ENCODE measurements at regions not wholly inside any gene's neighbourhood (a gene's known extent, or its start where the extent isn't known, plus 50 kb on each side); places are given as distances from the start of the nearest gene placed in this dataset.

- TF ChIP-seq, protein P1, sequence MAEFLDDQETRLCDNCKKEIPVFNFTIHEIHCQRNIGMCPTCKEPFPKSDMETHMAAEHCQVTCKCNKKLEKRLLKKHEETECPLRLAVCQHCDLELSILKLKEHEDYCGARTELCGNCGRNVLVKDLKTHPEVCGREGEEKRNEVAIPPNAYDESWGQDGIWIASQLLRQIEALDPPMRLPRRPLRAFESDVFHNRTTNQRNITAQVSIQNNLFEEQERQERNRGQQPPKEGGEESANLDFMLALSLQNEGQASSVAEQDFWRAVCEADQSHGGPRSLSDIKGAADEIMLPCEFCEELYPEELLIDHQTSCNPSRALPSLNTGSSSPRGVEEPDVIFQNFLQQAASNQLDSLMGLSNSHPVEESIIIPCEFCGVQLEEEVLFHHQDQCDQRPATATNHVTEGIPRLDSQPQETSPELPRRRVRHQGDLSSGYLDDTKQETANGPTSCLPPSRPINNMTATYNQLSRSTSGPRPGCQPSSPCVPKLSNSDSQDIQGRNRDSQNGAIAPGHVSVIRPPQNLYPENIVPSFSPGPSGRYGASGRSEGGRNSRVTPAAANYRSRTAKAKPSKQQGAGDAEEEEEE (CRISPR knock-in tag; IDR thresholded peaks at IDR 0.05; ENCODE audit: borderline replicate concordance) = no peak
- peak; percentile 63; the same call in 1 of the 2 replicates for TF ChIP-seq IRF2 (CRISPR knock-in tag; IDR thresholded peaks at IDR 0.05)
- peak; percentile 57 for TF ChIP-seq CBX1 (IDR thresholded peaks at IDR 0.05; ENCODE audit: low read depth)
- TF ChIP-seq, protein P2, sequence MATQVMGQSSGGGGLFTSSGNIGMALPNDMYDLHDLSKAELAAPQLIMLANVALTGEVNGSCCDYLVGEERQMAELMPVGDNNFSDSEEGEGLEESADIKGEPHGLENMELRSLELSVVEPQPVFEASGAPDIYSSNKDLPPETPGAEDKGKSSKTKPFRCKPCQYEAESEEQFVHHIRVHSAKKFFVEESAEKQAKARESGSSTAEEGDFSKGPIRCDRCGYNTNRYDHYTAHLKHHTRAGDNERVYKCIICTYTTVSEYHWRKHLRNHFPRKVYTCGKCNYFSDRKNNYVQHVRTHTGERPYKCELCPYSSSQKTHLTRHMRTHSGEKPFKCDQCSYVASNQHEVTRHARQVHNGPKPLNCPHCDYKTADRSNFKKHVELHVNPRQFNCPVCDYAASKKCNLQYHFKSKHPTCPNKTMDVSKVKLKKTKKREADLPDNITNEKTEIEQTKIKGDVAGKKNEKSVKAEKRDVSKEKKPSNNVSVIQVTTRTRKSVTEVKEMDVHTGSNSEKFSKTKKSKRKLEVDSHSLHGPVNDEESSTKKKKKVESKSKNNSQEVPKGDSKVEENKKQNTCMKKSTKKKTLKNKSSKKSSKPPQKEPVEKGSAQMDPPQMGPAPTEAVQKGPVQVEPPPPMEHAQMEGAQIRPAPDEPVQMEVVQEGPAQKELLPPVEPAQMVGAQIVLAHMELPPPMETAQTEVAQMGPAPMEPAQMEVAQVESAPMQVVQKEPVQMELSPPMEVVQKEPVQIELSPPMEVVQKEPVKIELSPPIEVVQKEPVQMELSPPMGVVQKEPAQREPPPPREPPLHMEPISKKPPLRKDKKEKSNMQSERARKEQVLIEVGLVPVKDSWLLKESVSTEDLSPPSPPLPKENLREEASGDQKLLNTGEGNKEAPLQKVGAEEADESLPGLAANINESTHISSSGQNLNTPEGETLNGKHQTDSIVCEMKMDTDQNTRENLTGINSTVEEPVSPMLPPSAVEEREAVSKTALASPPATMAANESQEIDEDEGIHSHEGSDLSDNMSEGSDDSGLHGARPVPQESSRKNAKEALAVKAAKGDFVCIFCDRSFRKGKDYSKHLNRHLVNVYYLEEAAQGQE (IDR thresholded peaks at IDR 0.05; ENCODE audit: borderline replicate concordance in 1 of 2, low read depth in 1 of 2, low read length in 2 of 2) = no peak
- TF ChIP-seq RBM22 (optimal IDR thresholded peaks at IDR 0.05; ENCODE audit: low read length) = no peak
- peak; percentile 32; the same call in 1 of the 2 replicates for TF ChIP-seq SP4 (CRISPR knock-in tag; IDR thresholded peaks at IDR 0.05)
- TF ChIP-seq NR2F2 (IDR thresholded peaks at IDR 0.05; ENCODE audit: borderline replicate concordance, low read depth) = no peak
- TF ChIP-seq BRF2 (CRISPR knock-in tag; IDR thresholded peaks at IDR 0.05) = no peak
- TF ChIP-seq DMTF1 (CRISPR knock-in tag; IDR thresholded peaks at IDR 0.05) = no peak
- TF ChIP-seq DR1 (CRISPR knock-in tag; IDR thresholded peaks at IDR 0.05) = 0 out of 2 replicates have a peak, but pooled peaks have one; percentile 25
- TF ChIP-seq HNF4A (CRISPR knock-in tag; IDR thresholded peaks at IDR 0.05) = peak; percentile 40; the same call in 1 of the 2 replicates
- TF ChIP-seq, protein P3, sequence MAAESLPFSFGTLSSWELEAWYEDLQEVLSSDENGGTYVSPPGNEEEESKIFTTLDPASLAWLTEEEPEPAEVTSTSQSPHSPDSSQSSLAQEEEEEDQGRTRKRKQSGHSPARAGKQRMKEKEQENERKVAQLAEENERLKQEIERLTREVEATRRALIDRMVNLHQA (CRISPR knock-in tag; IDR thresholded peaks at IDR 0.05) = no peak
- TF ChIP-seq ZFP1 (CRISPR knock-in tag; IDR thresholded peaks at IDR 0.05) = no peak
- TF ChIP-seq, protein P4, sequence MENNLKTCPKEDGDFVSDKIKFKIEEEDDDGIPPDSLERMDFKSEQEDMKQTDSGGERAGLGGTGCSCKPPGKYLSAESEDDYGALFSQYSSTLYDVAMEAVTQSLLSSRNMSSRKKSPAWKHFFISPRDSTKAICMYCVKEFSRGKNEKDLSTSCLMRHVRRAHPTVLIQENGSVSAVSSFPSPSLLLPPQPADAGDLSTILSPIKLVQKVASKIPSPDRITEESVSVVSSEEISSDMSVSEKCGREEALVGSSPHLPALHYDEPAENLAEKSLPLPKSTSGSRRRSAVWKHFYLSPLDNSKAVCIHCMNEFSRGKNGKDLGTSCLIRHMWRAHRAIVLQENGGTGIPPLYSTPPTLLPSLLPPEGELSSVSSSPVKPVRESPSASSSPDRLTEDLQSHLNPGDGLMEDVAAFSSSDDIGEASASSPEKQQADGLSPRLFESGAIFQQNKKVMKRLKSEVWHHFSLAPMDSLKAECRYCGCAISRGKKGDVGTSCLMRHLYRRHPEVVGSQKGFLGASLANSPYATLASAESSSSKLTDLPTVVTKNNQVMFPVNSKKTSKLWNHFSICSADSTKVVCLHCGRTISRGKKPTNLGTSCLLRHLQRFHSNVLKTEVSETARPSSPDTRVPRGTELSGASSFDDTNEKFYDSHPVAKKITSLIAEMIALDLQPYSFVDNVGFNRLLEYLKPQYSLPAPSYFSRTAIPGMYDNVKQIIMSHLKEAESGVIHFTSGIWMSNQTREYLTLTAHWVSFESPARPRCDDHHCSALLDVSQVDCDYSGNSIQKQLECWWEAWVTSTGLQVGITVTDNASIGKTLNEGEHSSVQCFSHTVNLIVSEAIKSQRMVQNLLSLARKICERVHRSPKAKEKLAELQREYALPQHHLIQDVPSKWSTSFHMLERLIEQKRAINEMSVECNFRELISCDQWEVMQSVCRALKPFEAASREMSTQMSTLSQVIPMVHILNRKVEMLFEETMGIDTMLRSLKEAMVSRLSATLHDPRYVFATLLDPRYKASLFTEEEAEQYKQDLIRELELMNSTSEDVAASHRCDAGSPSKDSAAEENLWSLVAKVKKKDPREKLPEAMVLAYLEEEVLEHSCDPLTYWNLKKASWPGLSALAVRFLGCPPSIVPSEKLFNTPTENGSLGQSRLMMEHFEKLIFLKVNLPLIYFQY (CRISPR knock-in tag; IDR thresholded peaks at IDR 0.05; ENCODE audit: borderline replicate concordance) = no peak
- TF ChIP-seq MYC (CRISPR knock-in tag; IDR thresholded peaks at IDR 0.05; ENCODE audit: borderline replicate concordance) = no peak
- peak; percentile 48; the same call in 1 of the 2 replicates for TF ChIP-seq ZFY (CRISPR knock-in tag; IDR thresholded peaks at IDR 0.05)
Measured at GRCh38 chr2:216777637-216778273, 82.1 kb downstream of the TNP1 start (continued).

Measured in HepG2 (cell line).